Spleen (tissue), 11 donors: ENCODE measurements at regions not wholly inside any gene's neighbourhood (a gene's known extent, or its start where the extent isn't known, plus 50 kb on each side); places are given as distances from the start of the nearest gene placed in this dataset.

Source experiments
- DNase-seq: peaks from one replicate; pipeline ENCODE4 v3.0.0-alpha.2; 2020
- H3K27ac ChIP-seq, 8 donors: fragments of 200-600 bp; sonication (generic) in 7 of 8; 1 replicate in 4 of 8; 2 replicates in 4 of 8; pipeline versions ENCODE4 v1.5.0 to v1.8.0; 2016 to 2021; ENCODE audit warnings: inconsistent platforms in 4 of 8, mild to moderate bottlenecking in 4 of 8, moderate library complexity in 1 of 8
- H3K27me3 ChIP-seq, 7 donors: fragments of 200-600 bp; sonication (generic) in 6 of 7; replicated peaks in 1 of 7; 1 replicate in 4 of 7; 2 replicates in 3 of 7; pipeline versions ENCODE4 v1.5.0 to v1.8.0; 2016 to 2021; ENCODE audit warnings: inconsistent platforms in 3 of 7, mild to moderate bottlenecking in 1 of 7
- H3K36me3 ChIP-seq, 6 donors: fragments of 200-600 bp; sonication (generic) in 5 of 6; 1 replicate in 4 of 6; 2 replicates in 2 of 6; pipeline versions ENCODE4 v1.5.0 to v1.8.0; 2016 to 2021; ENCODE audit warnings: inconsistent platforms in 2 of 6
- H3K4me1 ChIP-seq, 6 donors: fragments of 200-600 bp; sonication (generic) in 5 of 6; 1 replicate in 3 of 6; 2 replicates in 3 of 6; pipeline versions ENCODE4 v1.5.0 to v1.8.0; 2016 to 2021; ENCODE audit warnings: inconsistent platforms in 3 of 6
- H3K4me3 ChIP-seq, 8 donors: fragments of 200-600 bp; sonication (generic) in 7 of 8; 1 replicate in 4 of 8; 2 replicates in 4 of 8; pipeline versions ENCODE4 v1.5.0 to v1.8.0; 2016 to 2021; ENCODE audit warnings: inconsistent platforms in 4 of 8, mild to moderate bottlenecking in 4 of 8, moderate library complexity in 2 of 8
- H3K9me3 ChIP-seq, 8 donors: fragments of 200-600 bp; sonication (generic) in 7 of 8; 1 replicate in 4 of 8; 2 replicates in 4 of 8; pipeline versions ENCODE4 v1.5.0 to v1.8.0; 2016 to 2021; ENCODE audit warnings: inconsistent platforms in 4 of 8
- POLR2A ChIP-seq, 3 donors: fragments of 450-650 bp; IDR thresholded peaks; one replicate each; pipeline ENCODE4 v1.5.1; 2017; ENCODE audit warnings: antibody characterized with exemption in 3 of 3, mild to moderate bottlenecking in 1 of 3
- POLR2AphosphoS5 ChIP-seq, 3 donors: sonication (generic); formaldehyde crosslinking; IDR thresholded peaks; one replicate each; pipeline ENCODE4 v1.5.1; 2017; ENCODE audit warnings: antibody characterized with exemption in 3 of 3
- WGBS, 5 donors: extraction: QIAGEN DNeasy Blood & Tissue Kit in 3 of 5; methylation state at CpG; one replicate each; pipeline versions ENCODE4 v1.1.5 to v1.1.7; 2013 to 2018; 5-methylcytosine and 5-hydroxymethylcytosine counted together
- intact Hi-C: fragments of 100-400 bp; cut with DNase I; formaldehyde crosslinking; loops from one replicate; pipeline ENCODE4 v1.15.0; 2023; ENCODE audit warnings: low total_unique reads
- TF ChIP-seq, protein P1 (sequence below), 11 experiments: fragments of 200-600 bp in 7 of 11; fragments of 450-650 bp in 4 of 11; sonication (generic) in 4 of 11; IDR thresholded peaks in 8 of 11; conservative IDR thresholded peaks in 3 of 11; 1 replicate in 7 of 11; 2 replicates in 4 of 11; pipeline versions ENCODE4 v1.4.0 to v1.8.0; 2016 to 2021; ENCODE audit warnings: antibody characterized with exemption in 11 of 11, inconsistent platforms in 4 of 11, mild to moderate bottlenecking in 1 of 11
- donor health status: healthy with polysubstance abuse.
- donor health status: DM: no; HTN: no; CAD: no; lungs with moderate emphysema.
- donor health status: DM: no; HTN: no; CAD: no.
- donor health status: Bipolar disorder and iron deficiency.
- donor health status: healthy.
- donor health status: DM: no; HTN: no; CAD: no.
- donor health status: DM: yes; HTN: yes; CAD: no.

DNA sequence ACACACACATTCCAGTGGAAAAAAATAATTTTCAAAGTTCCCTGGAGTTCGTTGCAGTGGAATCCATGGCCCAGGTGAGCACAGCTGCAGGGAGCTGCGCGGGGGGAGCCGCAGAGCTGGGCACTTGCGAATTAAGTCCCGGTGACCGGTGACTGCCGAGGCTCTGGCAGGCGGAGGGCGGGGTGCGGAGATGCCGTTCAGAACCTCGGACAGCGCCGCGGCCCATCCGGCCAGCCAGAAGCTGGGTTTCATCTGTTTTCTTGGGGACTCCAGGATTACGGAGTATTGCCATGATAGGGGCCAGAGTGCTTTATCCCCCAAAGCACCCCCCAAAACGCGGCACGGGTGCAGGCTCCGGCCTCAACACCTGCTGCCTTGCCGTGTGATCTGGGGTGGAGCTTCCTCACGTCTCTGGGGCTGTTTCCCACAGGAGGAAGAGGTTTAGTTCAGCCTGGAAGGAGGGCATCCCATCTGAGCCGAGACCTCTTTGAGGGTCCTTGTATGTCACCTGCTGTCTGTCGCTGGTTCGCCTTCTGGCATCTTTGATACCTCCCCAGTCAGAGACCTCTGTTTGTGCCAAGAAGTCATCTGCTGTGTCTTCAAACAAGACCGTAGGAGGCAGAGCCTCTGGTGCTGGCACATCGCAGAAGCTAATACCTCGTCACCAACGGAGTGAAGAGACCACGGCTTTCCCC, 99.4 kb downstream of the YTHDF1 start:
- no peaks in the 10 kb centered on the region for H3K36me3 ChIP-seq
- intact Hi-C loops, result no loop called here
- H3K4me1 ChIP-seq, result no peaks in the 10 kb centered on the region
- DNase-seq, result peak; percentile 28
- no peak overlapping the region for H3K27ac ChIP-seq
- 21 to 30% (median 24%) methylated on average over 18 to 32 of the region's 32 CpGs for WGBS, 5 donors
- H3K27me3 ChIP-seq, result peaks cover 0 to 89% (median 12%) of the 10 kb centered on the region in 7 donors
- H3K9me3 ChIP-seq, result peaks cover 0 to 14% (median 9%) of the 10 kb centered on the region in 8 donors
- TF ChIP-seq, protein P1, sequence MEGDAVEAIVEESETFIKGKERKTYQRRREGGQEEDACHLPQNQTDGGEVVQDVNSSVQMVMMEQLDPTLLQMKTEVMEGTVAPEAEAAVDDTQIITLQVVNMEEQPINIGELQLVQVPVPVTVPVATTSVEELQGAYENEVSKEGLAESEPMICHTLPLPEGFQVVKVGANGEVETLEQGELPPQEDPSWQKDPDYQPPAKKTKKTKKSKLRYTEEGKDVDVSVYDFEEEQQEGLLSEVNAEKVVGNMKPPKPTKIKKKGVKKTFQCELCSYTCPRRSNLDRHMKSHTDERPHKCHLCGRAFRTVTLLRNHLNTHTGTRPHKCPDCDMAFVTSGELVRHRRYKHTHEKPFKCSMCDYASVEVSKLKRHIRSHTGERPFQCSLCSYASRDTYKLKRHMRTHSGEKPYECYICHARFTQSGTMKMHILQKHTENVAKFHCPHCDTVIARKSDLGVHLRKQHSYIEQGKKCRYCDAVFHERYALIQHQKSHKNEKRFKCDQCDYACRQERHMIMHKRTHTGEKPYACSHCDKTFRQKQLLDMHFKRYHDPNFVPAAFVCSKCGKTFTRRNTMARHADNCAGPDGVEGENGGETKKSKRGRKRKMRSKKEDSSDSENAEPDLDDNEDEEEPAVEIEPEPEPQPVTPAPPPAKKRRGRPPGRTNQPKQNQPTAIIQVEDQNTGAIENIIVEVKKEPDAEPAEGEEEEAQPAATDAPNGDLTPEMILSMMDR (IDR thresholded peaks at IDR 0.05 in 8 of 11, conservative IDR thresholded peaks at IDR 0.05 in 3 of 11), result no peak
- TF ChIP-seq POLR2AphosphoS5 (IDR thresholded peaks at IDR 0.05), result no peak
- no peak for TF ChIP-seq POLR2A (IDR thresholded peaks at IDR 0.05)
- H3K4me3 ChIP-seq, result no peak overlapping the region

DNA sequence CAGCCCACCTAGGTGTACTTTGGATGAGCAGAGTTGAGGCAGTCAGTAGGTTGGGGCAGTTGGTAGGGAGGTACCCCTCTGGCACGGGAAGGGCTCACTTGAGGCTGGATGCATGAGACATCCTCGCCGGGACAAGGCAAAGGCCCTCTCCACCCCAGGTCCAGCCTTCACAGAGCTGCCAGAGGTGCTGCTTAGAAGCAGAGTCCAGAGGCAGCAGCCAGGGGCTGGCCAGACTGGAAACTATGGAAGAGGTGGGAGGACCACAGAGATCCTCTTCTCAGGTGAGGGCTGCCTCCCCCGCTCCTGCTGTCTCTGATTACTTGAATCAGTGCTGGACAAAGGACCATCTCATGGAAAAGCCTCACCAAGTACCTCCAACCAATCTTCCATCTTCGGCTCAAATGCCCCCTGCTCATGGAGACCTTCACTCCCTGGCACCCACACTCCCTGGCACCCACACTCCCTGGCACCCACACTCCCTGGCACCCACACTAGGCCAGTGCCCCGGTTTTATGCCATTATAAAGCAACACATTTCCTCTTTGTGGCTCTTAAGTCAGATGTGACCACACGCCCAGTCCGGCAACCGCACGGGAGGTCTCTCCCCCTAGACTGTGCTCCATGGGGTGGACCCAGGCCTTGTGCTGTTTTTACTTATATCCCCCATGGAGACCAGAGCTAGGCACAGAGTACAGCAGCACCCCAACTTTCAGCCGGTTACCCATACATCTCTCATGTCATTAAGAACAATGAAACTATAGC, 100.1 kb downstream of the YTHDF1 start:
- peaks cover 0 to 85% (median 12%) of the 10 kb centered on the region in 7 donors for H3K27me3 ChIP-seq
- WGBS, 5 donors, result 72 to 77% (median 74%) methylated on average over 9 to 11 of the region's 11 CpGs
- peak; percentile 44 for DNase-seq

DNA sequence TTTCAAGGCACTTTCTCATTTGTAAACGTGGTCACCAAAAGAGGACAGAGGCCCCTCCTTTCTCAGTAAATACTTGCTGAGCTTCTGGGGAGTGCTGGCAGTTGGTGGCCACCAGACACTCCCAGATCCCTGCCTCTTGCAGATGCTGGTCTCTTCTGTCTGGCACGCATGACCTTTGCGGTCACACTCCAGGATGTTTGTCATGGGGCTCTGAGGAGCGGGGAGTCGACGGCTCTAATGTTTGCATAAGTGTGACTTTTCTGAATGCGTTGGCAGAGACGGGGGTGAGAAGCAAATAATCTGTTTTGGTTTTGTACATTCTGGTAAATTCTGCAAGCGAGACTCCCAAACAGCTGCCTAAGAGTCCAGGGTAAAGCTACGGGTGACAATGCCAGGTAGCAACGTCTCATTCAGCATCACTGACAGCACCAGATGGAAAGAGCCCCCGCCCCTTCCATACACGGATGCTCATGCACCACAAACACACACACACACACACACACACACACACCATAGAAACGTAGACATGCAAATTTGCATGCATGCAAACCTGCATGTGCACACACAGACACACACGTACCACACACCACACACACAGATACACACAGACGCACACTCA, 101.1 kb downstream of the YTHDF1 start:
- TF ChIP-seq POLR2A (IDR thresholded peaks at IDR 0.05), result no peak
- no peak for TF ChIP-seq POLR2AphosphoS5 (IDR thresholded peaks at IDR 0.05)
- TF ChIP-seq, protein P1 (IDR thresholded peaks at IDR 0.05 in 8 of 11, conservative IDR thresholded peaks at IDR 0.05 in 3 of 11), result no peak
- peak; percentile 22 for DNase-seq
- peaks cover 0 to 74% (median 12%) of the 10 kb centered on the region in 7 donors for H3K27me3 ChIP-seq
- no peaks in the 10 kb centered on the region for H3K4me1 ChIP-seq
- H3K36me3 ChIP-seq, result no peaks in the 10 kb centered on the region
- intact Hi-C loops, result no loop called here
- no peak overlapping the region for H3K4me3 ChIP-seq
- no peak overlapping the region for H3K27ac ChIP-seq
- WGBS, 5 donors, result 72 to 76% (median 75%) methylated on average over 16 of the region's 16 CpGs
- peaks cover 0 to 30% (median 20%) of the 10 kb centered on the region in 8 donors for H3K9me3 ChIP-seq

More for the DNA sequence above, 100.1 kb downstream of the YTHDF1 start:
- H3K27ac ChIP-seq, result no peak overlapping the region
- H3K4me3 ChIP-seq, result no peak overlapping the region
- H3K4me1 ChIP-seq, result no peaks in the 10 kb centered on the region
- intact Hi-C loops, result no loop called here
- TF ChIP-seq, protein P1 (IDR thresholded peaks at IDR 0.05 in 8 of 11, conservative IDR thresholded peaks at IDR 0.05 in 3 of 11), result no peak
- no peak for TF ChIP-seq POLR2A (IDR thresholded peaks at IDR 0.05)
- no peak for TF ChIP-seq POLR2AphosphoS5 (IDR thresholded peaks at IDR 0.05)
- no peaks in the 10 kb centered on the region for H3K36me3 ChIP-seq
- peaks cover 0 to 21% (median 16%) of the 10 kb centered on the region in 8 donors for H3K9me3 ChIP-seq
